ENCODE measurements at regions not wholly inside any gene's neighbourhood (a gene's known extent, or its start where the extent isn't known, plus 50 kb on each side); places are given as distances from the start of the nearest gene placed in this dataset.

- no peak for DNase-seq
Observed at GRCh38 chr2:180187611-180188010, 180.5 kb upstream of the CWC22 start.

DNA sequence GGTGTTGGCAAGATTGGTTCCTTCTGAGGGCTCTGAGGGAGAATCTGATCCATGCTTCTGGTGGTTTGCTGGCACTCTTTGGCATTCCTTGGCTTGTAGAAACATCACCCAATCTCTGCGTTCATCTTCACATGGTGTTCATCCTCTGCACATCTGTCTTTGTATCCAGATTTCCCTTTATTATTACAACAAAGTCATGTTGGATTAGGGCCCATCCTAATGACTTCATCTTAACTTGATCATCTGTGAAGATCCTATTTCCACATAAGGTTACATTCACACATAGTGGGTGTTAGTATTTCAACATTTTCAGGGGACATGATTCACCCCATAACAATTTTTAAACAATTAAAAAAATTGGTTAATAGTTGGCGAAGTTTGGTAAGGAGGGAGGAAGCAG, 177.4 kb upstream of the CWC22 start:
- no peak for DNase-seq

GRCh38 chr2:180180511-180180910, 173.4 kb upstream of the CWC22 start:
- no peak for DNase-seq

- no peak for DNase-seq
Observed at GRCh38 chr2:180177534-180177933, 170.4 kb upstream of the CWC22 start.

DNA sequence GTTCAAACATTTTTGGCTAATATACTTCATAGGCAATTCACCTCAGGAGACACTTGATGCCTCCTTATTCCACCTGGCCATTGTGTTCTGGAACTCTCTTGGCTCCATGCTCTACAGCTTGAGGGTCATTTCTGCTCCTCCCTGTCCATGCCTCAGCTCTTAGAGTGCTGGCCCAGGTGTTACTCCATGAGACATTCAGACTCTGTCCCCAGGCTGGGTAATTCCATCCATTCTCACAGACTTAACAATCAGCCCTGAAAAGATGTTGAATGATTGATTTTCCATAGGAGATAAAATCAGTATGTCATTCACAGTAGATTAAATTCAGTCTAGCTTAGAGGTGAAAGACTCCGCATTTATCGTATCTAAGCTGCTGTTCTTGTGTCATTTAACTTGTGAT, 168.6 kb upstream of the CWC22 start:
- no peak for DNase-seq

DNA sequence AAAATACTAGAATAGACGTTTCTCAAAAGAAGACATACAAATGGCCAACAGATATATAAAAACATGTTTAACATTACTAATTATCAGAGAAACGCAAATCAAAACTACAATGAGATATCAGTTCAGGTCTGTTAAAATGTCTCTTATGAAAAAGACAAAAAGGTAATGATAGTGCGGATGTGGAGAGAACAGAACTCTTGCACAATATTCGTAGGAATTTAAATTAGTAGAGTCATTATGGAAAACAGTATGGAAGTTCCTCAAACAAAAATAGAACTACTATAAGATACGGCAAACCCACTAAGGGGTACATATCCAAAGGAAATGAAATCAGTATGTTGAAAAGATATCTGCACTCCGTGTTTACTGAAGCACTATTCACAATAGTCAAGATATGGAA, 167.5 kb upstream of the CWC22 start:
- DNase-seq, result no peak

DNA sequence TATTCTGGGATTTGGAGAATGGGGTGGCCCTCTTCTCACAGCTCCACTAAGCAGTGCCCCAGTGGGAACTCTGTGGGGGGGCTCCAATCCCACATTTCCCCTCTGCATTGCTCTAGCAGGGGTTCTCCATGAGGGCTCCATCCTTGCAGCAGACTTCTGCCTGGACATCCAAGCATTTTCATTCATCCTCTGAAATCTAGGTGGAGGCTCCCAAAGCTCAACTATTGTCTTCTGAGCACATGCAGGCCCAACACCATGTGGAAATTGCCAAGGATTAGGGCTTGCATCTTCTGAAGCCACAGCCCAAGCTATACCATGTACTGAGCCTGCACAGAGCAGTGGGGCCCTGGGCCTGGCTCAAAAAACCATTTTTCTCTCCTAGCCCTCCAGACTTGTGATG, 162.4 kb upstream of the CWC22 start:
- DNase-seq, result no peak

DNA sequence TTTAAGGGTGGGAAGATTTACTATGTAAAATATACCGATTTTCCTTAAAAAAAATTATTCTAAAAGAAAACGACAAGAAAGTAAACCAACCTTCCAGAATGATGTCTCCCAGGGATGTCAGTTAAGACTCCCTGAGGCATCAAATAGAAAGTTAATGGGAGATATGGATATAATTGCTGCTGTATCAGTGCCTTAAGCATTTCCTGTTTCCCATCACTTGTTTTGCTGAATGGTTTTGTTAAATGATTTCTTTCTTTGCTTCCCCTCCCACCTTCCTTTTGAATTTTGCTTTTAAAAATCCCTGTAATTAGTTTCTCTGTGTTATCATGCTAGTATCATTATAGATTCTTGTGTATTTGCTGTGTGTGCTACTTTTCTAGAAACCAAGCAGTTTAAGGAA, 154.3 kb upstream of the CWC22 start:
- DNase-seq, result no peak

- DNase-seq, result no peak
Observed at GRCh38 chr2:180159921-180160320, 152.8 kb upstream of the CWC22 start.

- no peak for DNase-seq
Observed at GRCh38 chr2:180158961-180159360, 151.9 kb upstream of the CWC22 start.

- DNase-seq, result no peak
Observed at GRCh38 chr2:180156651-180157050, 149.6 kb upstream of the CWC22 start.

DNA sequence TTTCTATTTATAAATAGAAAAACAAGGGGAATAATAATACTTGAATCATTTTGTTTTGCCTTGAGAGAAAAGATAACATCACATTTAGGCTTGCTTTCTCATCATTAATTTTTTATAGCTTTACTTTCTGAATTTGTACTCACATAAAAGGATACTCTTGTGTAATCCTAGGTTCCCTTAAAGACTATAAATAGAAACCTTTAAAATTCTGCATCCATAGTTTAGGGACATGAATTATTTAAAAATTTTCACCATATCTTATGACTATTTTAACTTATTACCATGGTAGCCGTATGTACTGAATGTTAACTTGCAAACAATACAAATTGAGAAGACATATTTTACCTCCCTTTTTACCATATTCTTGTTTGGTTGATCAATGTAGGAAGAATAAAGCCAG, 143.5 kb upstream of the CWC22 start:
- no peak for DNase-seq

- no peak for DNase-seq
Observed at GRCh38 chr2:180146541-180146940, 139.4 kb upstream of the CWC22 start.

DNA sequence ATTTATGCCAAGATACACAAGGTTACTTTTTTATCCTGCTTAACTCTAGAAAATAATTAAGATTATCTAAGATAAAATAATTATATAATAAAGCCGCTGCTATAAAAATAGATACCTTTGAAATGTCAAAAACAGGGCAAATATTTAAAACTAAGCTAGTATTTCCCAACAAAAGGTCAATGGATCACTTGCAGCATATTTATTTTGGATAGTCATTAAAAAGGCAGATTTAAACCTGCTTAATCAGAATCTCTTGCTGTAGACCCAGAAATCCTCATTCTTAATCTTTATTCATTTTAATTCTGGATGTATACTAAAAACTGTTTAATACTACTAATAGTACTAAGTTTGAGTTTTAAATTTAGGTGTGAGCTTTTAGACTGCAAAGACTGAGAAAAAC, 139.0 kb upstream of the CWC22 start:
- no peak for DNase-seq

GRCh38 chr2:180145163-180145562, 138.1 kb upstream of the CWC22 start:
- DNase-seq, result no peak

- DNase-seq, result no peak
Observed at GRCh38 chr2:180144338-180144813, 137.3 kb upstream of the CWC22 start.

DNA sequence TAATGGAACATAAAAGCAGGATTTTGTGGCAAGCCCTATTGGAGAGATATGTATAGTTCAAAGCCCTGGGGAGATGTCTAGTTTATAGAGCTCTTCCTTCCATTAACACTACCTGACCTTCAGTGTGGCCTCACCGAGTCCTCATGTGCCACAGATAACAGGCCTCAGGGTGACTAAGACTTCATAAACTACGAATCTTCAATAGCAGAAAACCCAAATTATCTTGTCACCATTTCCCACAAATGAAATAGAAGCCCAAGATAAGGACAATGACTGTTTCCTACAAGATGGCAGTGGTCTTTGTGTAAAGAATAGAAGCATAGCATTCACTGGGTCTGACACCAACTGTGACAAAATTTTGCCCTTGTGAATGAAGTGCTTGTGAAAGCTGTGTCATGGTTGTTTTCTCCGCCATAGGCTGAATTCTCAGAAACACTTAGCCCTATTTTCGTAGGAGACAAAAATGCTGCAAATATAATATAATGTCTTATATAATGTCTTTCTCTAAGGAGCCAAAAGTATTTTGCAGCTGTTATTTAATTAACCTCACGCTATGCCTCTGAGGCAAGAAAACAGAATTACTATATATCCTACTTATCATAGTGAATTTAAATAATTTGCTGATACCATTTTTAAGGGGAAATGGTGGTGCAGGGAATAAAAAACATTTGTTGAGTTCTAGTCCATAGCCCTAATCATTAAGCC, 136.7 kb upstream of the CWC22 start:
- no peak for DNase-seq

- DNase-seq, result no peak
Observed at GRCh38 chr2:180141600-180141999, 134.5 kb upstream of the CWC22 start.

DNA sequence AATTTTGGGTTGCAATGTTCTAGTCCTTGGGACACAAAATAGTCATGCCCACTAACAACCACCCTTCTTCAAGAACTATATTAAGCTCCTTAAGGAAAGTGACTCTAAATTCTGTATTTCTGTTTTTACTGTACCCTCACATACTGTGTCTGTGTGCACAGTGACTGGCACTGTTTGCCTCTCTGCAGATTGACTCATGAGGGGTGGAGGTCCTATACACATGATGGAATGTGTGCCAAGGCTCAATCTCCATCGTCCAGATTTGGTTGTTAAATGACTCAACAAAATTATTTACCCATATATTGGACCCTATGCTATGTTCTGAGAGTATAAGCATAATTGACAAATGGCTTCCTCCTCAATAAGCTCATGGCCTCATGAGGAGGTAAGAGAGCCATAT, 126.6 kb upstream of the CWC22 start:
- no peak for DNase-seq

DNA sequence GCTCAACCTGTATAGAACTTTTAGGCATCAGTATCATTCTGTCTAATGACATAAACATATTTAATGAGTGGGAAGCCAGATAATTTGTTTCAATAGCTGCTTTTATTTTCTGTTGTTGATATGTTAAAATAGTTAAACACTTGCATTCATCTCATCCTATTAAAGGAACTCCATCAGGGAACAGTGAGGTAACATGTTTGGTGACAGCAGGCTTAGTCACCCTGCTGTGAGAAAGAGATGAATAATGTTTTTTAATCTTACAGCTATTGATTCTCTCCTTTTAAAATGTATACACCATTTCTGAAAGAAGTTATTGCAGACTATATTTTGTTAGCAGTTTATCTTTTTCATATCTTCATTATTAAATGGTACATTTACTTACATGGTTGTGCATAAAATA, 123.3 kb upstream of the CWC22 start:
- DNase-seq, result no peak

DNA sequence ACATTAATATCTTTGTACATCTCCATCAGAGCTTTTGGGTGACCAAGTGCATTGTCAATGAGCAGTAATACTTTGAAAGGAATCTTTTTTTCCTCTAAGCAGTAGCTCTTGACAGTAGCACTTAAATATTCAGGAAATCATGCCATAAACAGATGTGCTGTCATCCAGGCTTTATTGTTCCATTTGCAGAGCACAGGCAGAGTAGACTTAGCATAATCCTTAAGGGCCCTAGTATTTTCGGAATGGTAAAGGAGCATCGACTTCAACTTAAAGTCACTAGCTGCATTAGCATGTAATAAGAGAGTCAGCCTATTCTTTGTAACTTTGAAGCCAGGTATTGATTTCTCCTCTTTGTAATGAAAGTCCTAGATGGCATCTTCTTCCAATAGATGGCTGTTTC, 121.8 kb upstream of the CWC22 start:
- DNase-seq, result no peak

DNA sequence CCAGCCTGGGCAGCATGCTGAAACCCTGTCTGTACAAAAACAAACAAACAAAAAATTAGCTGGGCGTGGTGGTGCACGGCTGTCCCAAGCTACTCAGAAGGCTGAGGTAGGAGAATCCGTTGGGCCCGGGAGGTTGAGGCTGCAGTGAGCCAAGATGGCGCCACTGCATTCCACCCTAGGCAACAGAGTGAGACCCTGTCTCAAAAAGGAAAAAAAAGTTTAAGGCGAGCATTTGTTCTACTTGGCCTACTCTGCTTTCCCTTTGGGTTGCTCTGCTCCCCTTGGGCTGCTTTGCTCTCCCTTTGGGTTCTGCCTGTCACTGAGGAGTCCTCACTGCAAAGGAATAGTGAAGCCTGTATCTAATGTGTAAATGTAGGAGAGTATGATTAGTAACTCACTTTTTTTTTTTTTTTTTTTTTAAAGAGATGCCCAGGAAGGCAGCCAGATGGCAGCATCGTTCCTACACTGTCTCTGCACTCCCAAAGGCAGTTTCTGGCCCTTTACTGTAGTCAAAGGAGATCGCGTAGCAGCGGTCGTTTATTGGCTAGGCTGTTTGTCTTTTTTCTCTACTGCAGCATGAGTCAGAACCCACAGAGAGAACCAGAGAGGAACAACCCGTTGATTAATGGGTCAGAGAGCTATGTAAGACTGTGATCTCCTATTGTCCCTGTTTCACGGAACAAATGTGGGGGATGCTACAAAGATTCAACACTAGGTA, 118.3 kb upstream of the CWC22 start:
- DNase-seq, result peak; percentile 95 to 96

DNA sequence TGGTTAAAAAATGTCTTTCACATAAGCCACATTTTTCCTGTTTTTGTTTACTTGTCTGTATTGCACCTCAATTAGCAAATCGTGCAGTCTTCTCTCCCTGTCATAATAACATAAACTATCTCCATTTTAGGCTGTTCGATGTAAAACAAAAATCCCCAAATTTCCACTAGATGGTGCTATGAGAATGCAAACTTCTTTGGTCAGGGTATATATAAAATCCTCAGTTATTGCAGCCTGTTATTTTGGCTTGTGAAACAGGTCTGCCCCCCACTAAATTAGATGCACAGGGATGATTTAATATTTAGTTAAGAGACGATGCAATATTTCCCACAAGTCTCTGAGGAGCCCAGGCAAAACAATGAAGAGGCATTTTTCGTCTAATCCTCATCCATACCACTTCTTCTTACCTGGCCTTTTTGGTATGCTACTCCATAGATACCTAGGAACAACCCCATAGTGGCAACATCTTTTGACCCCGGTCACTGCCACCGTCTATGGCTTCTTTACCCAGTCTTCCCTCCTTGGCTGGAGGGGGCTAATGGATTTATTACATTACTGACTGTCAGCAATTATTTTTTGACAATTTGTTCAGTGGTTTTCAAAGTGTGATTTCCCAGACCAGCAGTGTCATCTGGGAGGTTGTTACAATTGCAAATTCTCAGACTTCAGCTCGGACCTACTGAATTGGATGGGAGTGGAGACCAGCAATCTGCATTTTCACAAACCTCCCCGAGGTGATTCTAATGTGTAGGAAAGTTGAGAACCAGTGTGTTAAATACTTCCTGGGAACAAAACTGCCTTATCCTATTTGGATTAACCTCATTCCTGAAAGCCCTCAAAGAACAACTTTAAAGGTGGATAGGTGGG, 117.4 kb upstream of the CWC22 start:
- peak; percentile 86 to 93 for DNase-seq

GRCh38 chr2:180122874-180123273, 115.8 kb upstream of the CWC22 start:
- no peak for DNase-seq

Measured in Kasumi-1 (cell line).